ENCODE measurements at regions not wholly inside any gene's neighbourhood (a gene's known extent, or its start where the extent isn't known, plus 50 kb on each side); places are given as distances from the start of the nearest gene placed in this dataset.
A peak's percentile ranks its signal among the peaks of the same experiment; 100 is the strongest.

- DNase-seq (ENCODE audit: low spot score in 2 of 2) = no peak
- H3K27ac Mint-ChIP-seq = no peak overlapping the region
- H3K4me1 Mint-ChIP-seq = no peaks in the 10 kb centered on the region
- ATAC-seq = no peak
- H3K36me3 Mint-ChIP-seq = no peaks in the 10 kb centered on the region
- H3K4me3 Mint-ChIP-seq = no peak overlapping the region
- H3K9me3 Mint-ChIP-seq = peaks cover 2% of the 10 kb centered on the region
Observed at GRCh38 chr1:219438386-219438785, 174.5 kb downstream of the ZC3H11B start.

GRCh38 chr1:219434923-219435297 lies 178.0 kb downstream of the ZC3H11B start:
- Mint-ChIP-seq H3K4me3 (no peak overlapping the region), H3K27ac (no peak overlapping the region), H3K9me3 (peaks cover 2% of the 10 kb centered on the region), H3K36me3 (no peaks in the 10 kb centered on the region), H3K4me1 (no peaks in the 10 kb centered on the region)
- ATAC-seq (no peak), DNase-seq (ENCODE audit: low spot score in 2 of 2) (no peak)

- DNase-seq (ENCODE audit: low spot score in 2 of 2) (no peak), ATAC-seq (no peak)
- peaks cover 2% of the 10 kb centered on the region for H3K9me3 Mint-ChIP-seq
- H3K4me1 Mint-ChIP-seq = no peaks in the 10 kb centered on the region
- no peak overlapping the region for H3K4me3 Mint-ChIP-seq
- H3K36me3 Mint-ChIP-seq = no peaks in the 10 kb centered on the region
- no peak overlapping the region for H3K27ac Mint-ChIP-seq
Observed at GRCh38 chr1:219434285-219434922, 178.5 kb downstream of the ZC3H11B start.

GRCh38 chr1:219433496-219434131 lies 179.3 kb downstream of the ZC3H11B start:
- no peaks in the 10 kb centered on the region for H3K9me3 Mint-ChIP-seq
- ATAC-seq = no peak
- H3K4me3 Mint-ChIP-seq = no peak overlapping the region
- no peaks in the 10 kb centered on the region for H3K36me3 Mint-ChIP-seq
- no peaks in the 10 kb centered on the region for H3K4me1 Mint-ChIP-seq
- DNase-seq (ENCODE audit: low spot score in 2 of 2) = no peak
- no peak overlapping the region for H3K27ac Mint-ChIP-seq

GRCh38 chr1:219433001-219433400 lies 179.9 kb downstream of the ZC3H11B start:
- ATAC-seq (no peak), DNase-seq (ENCODE audit: low spot score in 2 of 2) (no peak)
- Mint-ChIP-seq H3K9me3 (no peaks in the 10 kb centered on the region), H3K36me3 (no peaks in the 10 kb centered on the region), H3K4me3 (no peak overlapping the region), H3K4me1 (no peaks in the 10 kb centered on the region), H3K27ac (no peak overlapping the region)

- DNase-seq (ENCODE audit: low spot score in 2 of 2) = no peak
- H3K27ac Mint-ChIP-seq = no peak overlapping the region
- peak; percentile 31 for ATAC-seq
- no peak overlapping the region for H3K4me3 Mint-ChIP-seq
- no peaks in the 10 kb centered on the region for H3K4me1 Mint-ChIP-seq
- no peaks in the 10 kb centered on the region for H3K36me3 Mint-ChIP-seq
- H3K9me3 Mint-ChIP-seq = no peaks in the 10 kb centered on the region
Observed at GRCh38 chr1:219432191-219432606, 180.7 kb downstream of the ZC3H11B start.

- Mint-ChIP-seq H3K36me3 (no peaks in the 10 kb centered on the region), H3K27ac (no peak overlapping the region), H3K9me3 (no peaks in the 10 kb centered on the region), H3K4me3 (no peak overlapping the region), H3K4me1 (no peaks in the 10 kb centered on the region)
- no peak for ATAC-seq
- no peak for DNase-seq (ENCODE audit: low spot score in 2 of 2)
Observed at GRCh38 chr1:219430419-219430818, 182.5 kb downstream of the ZC3H11B start.

- DNase-seq (ENCODE audit: low spot score in 2 of 2) (no peak), ATAC-seq (no peak)
- Mint-ChIP-seq H3K4me3 (no peak overlapping the region), H3K27ac (no peak overlapping the region), H3K4me1 (no peaks in the 10 kb centered on the region), H3K9me3 (no peaks in the 10 kb centered on the region), H3K36me3 (no peaks in the 10 kb centered on the region)
Observed at GRCh38 chr1:219428651-219429050, 184.3 kb downstream of the ZC3H11B start.

- H3K27ac Mint-ChIP-seq = no peak overlapping the region
- no peaks in the 10 kb centered on the region for H3K36me3 Mint-ChIP-seq
- H3K4me1 Mint-ChIP-seq = no peaks in the 10 kb centered on the region
- ATAC-seq (no peak), DNase-seq (ENCODE audit: low spot score in 2 of 2) (no peak)
- no peak overlapping the region for H3K4me3 Mint-ChIP-seq
- H3K9me3 Mint-ChIP-seq = no peaks in the 10 kb centered on the region
Observed at GRCh38 chr1:219427989-219428388, 184.9 kb downstream of the ZC3H11B start.

GRCh38 chr1:219427403-219427802 lies 185.5 kb downstream of the ZC3H11B start:
- Mint-ChIP-seq H3K4me3 (no peak overlapping the region), H3K36me3 (no peaks in the 10 kb centered on the region), H3K27ac (no peak overlapping the region), H3K4me1 (no peaks in the 10 kb centered on the region), H3K9me3 (no peaks in the 10 kb centered on the region)
- DNase-seq (ENCODE audit: low spot score in 2 of 2) (no peak), ATAC-seq (no peak)

- Mint-ChIP-seq H3K4me1 (no peaks in the 10 kb centered on the region), H3K27ac (no peak overlapping the region), H3K36me3 (no peaks in the 10 kb centered on the region), H3K9me3 (no peaks in the 10 kb centered on the region), H3K4me3 (no peak overlapping the region)
- ATAC-seq (peak; percentile 89), DNase-seq (ENCODE audit: low spot score in 2 of 2) (peak in 1 of 2 donors; percentile 51)
Observed at GRCh38 chr1:219422811-219423598, 189.9 kb downstream of the ZC3H11B start.

GRCh38 chr1:219420913-219421312 lies 192.0 kb downstream of the ZC3H11B start:
- Mint-ChIP-seq H3K4me3 (no peak overlapping the region), H3K27ac (no peak overlapping the region)

GRCh38 chr1:219419860-219420259 lies 193.0 kb downstream of the ZC3H11B start:
- Mint-ChIP-seq H3K27ac (no peak overlapping the region), H3K9me3 (no peaks in the 10 kb centered on the region), H3K36me3 (no peaks in the 10 kb centered on the region), H3K4me3 (no peak overlapping the region), H3K4me1 (no peaks in the 10 kb centered on the region)
- DNase-seq (ENCODE audit: low spot score in 2 of 2) (no peak), ATAC-seq (no peak)

More at GRCh38 chr1:219420913-219421312, 192.0 kb downstream of the ZC3H11B start:
- ATAC-seq (no peak), DNase-seq (ENCODE audit: low spot score in 2 of 2) (no peak)
- no peaks in the 10 kb centered on the region for H3K4me1 Mint-ChIP-seq
- H3K9me3 Mint-ChIP-seq = no peaks in the 10 kb centered on the region
- H3K36me3 Mint-ChIP-seq = no peaks in the 10 kb centered on the region

- ATAC-seq (no peak), DNase-seq (ENCODE audit: low spot score in 2 of 2) (no peak)
- Mint-ChIP-seq H3K36me3 (no peaks in the 10 kb centered on the region), H3K27ac (no peak overlapping the region), H3K4me1 (no peaks in the 10 kb centered on the region), H3K9me3 (no peaks in the 10 kb centered on the region), H3K4me3 (no peak overlapping the region)
Observed at GRCh38 chr1:219419065-219419464, 193.8 kb downstream of the ZC3H11B start.

GRCh38 chr1:219417610-219418009 lies 195.3 kb downstream of the ZC3H11B start:
- Mint-ChIP-seq H3K9me3 (no peaks in the 10 kb centered on the region), H3K27ac (no peak overlapping the region), H3K4me3 (no peak overlapping the region), H3K4me1 (no peaks in the 10 kb centered on the region), H3K36me3 (no peaks in the 10 kb centered on the region)
- ATAC-seq = no peak
- no peak for DNase-seq (ENCODE audit: low spot score in 2 of 2)
